ENCODE measurements at regions not wholly inside any gene's neighbourhood (a gene's known extent, or its start where the extent isn't known, plus 50 kb on each side); places are given as distances from the start of the nearest gene placed in this dataset.

DNA sequence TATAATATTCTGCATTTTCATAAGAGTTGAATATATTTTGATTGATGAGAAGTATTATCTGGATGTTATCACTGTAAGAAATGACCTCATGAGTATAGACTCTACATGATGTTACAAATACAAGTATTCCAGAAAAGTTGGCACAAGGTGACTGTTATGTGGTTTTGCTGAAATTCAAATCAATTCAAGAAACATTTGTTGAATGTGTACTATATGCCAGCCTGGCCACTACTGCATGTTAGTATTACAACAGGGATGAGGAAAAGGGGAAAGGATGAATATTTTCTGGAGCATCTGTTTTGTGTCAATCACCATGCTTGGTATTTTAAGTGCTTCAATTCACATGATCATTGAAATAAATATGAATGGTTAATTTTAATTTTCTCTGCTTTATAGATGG lies 250.9 kb upstream of the PBX1 start:
- TF ChIP-seq, protein P1, sequence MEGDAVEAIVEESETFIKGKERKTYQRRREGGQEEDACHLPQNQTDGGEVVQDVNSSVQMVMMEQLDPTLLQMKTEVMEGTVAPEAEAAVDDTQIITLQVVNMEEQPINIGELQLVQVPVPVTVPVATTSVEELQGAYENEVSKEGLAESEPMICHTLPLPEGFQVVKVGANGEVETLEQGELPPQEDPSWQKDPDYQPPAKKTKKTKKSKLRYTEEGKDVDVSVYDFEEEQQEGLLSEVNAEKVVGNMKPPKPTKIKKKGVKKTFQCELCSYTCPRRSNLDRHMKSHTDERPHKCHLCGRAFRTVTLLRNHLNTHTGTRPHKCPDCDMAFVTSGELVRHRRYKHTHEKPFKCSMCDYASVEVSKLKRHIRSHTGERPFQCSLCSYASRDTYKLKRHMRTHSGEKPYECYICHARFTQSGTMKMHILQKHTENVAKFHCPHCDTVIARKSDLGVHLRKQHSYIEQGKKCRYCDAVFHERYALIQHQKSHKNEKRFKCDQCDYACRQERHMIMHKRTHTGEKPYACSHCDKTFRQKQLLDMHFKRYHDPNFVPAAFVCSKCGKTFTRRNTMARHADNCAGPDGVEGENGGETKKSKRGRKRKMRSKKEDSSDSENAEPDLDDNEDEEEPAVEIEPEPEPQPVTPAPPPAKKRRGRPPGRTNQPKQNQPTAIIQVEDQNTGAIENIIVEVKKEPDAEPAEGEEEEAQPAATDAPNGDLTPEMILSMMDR (IDR thresholded peaks at IDR 0.05): no peak
- TF ChIP-seq POLR2A (IDR thresholded peaks at IDR 0.05): no peak

Data from upper lobe of left lung (tissue), 4 donors.